Skin epidermis (tissue), 12 donors: ENCODE measurements at regions not wholly inside any gene's neighbourhood (a gene's known extent, or its start where the extent isn't known, plus 50 kb on each side); places are given as distances from the start of the nearest gene placed in this dataset.

Experiments
- H3K27ac ChIP-seq, 21 experiments: fragments of 200-600 bp; sonication (generic) in 11 of 21; one replicate each; pipeline ENCODE4 v1.5.0; 2020; ENCODE audit warnings: mild to moderate bottlenecking in 3 of 21, inconsistent platforms in 2 of 21, moderate library complexity in 2 of 21
- H3K4me3 ChIP-seq, 7 experiments: fragments of 200-600 bp; sonication (generic) in 2 of 7; one replicate each; pipeline ENCODE4 v1.5.0; 2020; ENCODE audit warnings: inconsistent platforms in 2 of 7, mild to moderate bottlenecking in 2 of 7, moderate library complexity in 1 of 7

DNA sequence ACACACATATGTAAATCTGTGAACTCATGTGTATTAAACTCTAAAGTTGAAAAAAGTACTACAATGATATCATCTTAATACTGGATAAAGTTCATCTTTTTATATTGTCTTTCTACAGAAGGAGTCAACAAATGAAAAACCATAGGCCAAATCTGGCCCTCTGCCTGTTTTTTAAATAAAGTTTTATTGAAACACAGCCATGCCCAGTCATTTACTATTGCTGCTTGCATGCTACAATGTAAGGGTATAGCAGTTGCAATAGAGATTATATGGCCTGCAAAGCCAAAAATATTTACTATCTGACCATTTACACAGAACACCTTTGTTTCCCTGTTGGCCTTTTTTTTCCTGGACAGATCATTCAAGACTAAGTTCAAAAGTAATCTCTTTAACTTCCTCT lies 374.6 kb upstream of the ARID1B start:
- no peak overlapping the region for H3K27ac ChIP-seq
- no peak overlapping the region for H3K4me3 ChIP-seq

DNA sequence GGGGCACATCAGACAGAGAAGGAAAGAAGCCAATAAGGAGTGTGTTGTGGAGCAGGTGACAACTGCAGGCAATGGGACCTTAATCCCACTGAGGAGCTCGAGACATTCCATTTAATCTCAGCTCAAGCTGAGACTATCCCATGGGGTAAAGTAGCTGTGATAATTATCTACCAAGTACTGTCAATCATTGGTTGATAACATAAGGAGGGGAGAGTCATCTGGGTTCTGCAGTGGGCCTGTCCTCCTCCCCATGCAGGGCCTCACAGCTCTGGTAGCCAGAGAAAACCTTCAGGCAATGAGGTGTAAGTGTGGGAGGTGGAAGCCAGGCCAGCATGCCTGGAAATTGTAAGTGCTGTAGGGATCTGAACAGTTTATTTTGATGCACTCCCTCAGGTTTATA lies 375.0 kb upstream of the ARID1B start:
- Histone ChIP-seq H3K4me3 (no peak overlapping the region), H3K27ac (no peak overlapping the region)

DNA sequence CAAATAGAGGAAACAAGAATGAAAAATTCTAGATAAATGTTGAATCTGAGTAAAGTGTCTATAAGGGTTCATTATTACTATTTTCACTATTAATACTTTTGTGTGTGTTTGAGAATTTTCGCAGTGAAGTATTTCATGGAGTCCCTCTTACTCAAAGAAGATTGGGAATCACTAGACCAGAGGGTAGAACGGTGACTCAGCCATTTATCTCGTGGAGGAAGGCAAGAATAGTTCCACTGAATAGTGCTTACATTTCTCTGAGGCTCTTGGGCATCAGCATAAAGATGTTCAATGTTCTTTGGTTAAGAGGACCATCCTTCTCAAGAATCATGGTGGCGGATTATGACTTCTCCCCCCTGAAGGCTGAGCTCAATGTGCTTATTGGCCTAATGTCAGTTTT lies 376.7 kb upstream of the ARID1B start:
- no peak overlapping the region for H3K27ac ChIP-seq
- no peak overlapping the region for H3K4me3 ChIP-seq

DNA sequence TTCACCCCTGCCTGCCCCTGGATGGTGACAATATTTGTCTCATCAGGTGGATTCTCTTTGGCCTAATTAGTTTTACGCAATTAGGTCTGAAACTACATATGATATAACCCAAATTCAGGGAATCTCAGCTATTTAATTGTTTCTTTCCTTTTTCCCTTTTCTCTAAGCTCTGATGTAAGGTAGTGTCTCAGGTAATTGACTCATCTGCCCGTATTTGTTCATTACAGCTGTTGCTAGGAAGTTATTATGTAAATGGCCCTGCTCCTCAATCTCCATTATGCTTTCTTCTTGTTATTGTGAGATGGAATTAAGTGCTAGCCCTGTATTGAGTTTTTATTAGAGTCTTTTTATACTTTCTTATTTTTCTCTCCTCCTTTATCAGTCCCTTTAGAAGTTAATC lies 378.2 kb upstream of the ARID1B start:
- Histone ChIP-seq H3K4me3 (no peak overlapping the region), H3K27ac (peak overlapping the region in 2 of 21 experiments; percentile 30 to 34)

DNA sequence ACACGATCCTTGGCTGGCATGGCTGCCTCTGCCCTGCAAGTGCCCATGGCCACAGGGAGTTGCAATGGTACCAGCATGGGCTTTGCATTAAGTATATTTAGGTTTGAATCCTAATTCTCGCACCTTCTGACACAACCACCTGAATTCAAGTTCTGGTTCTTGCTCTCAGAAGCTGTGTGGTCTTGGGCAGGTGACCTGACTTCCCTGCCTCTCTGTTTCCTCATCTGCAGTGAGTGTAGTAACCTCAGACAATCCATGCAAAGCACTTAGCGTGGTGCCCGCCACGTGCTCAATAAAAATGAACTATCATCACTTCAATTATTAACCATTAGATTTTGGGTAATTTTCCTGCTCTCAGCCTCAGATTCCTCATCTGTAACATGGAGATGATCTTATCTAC lies 378.8 kb upstream of the ARID1B start:
- H3K27ac ChIP-seq: peak overlapping the region in 3 of 21 experiments; percentile 1 to 85 (median 1)
- no peak overlapping the region for H3K4me3 ChIP-seq

DNA sequence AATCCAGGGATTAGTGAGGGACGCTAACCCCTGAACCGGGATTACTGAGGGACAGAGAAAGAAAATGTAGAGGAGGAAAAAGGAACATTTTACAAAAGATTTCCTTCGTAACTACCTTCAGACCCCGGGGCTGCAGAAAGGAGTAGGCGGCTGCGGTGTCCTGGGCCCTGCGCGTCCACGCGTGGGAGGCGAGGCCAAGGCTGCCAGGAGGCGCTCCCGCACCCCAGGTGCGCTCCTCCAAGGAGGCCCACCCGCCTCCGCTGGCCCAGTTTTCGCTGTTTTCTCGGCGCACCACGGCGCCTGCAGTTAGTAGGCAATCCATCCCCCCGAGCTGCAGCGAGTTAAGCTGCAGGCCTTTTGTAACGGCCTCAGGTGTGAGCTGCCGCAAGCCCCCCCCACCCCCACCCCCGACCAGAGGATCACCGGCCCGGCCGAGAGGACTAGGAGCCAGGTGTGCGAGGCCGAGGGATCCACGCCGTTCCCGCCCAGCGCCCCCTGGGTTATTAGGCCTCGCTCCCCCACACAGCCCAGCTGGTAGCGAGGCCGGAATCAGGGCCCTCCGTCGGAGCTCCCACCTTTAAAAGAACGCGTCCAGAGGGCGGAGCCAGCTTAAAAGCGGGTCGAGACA lies 380.3 kb upstream of the ARID1B start:
- H3K27ac ChIP-seq: peak overlapping the region in 16 of 21 experiments; percentile 9 to 90 (median 69)
- H3K4me3 ChIP-seq: peak overlapping the region in 4 of 7 experiments; percentile 10 to 18 (median 12)

DNA sequence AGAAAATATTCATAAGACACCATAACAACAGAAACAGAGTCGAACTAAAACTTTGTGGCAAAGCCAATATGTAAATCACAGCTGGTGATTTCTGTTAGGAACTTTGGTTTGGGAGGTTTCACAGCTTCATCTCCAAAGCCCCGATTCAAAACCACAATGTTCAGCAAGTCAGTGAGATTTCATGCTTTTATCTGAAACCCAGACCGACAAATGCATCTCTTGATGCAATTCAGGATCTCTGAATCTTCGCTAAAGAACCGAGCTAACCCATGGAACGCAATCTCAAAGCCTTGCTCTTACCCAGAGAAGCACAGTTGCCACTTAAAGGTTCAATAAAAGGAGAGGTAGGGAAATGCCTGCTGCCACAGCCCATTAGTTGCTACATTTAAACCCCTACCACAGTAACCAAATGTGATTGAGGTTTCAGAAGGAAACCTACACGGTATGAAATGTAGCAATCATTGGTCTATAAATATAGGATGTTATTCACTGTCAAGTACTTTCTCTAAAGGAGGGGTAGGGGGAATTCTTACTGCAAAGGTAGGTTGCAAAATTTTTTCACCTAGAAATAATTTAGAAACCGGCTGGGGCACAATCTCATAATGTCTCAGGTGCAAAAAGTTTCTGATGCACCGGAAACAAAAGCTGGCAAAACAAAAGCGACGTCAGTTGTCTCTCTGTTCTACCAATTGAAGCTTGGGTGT lies 381.0 kb upstream of the ARID1B start:
- Histone ChIP-seq H3K27ac (peak overlapping the region in 13 of 21 experiments; percentile 9 to 90 (median 73)), H3K4me3 (peak overlapping the region in 4 of 7 experiments; percentile 10 to 18 (median 12))

DNA sequence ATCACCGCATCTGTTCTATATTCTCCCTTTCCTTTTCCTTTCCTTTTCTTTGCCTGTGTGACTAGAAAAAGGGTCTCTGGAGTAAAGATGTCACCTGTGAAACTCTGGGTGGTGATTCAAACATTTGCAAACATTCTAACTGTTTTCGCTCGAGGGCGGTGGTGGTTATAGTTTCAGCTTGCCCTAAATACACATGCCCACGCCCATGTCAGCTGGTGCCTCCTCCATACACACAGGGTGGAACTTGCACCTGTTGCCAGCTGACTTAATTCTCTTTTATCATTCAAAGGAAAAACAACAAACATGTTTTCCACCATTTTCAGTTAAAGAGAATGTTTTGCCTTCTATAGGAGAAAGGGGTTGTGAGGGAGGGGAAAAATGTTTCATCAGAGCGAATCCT lies 381.9 kb upstream of the ARID1B start:
- H3K27ac ChIP-seq: peak overlapping the region in 8 of 21 experiments; percentile 27 to 90 (median 76)
- H3K4me3 ChIP-seq: peak overlapping the region in 1 of 7 experiments; percentile 6

DNA sequence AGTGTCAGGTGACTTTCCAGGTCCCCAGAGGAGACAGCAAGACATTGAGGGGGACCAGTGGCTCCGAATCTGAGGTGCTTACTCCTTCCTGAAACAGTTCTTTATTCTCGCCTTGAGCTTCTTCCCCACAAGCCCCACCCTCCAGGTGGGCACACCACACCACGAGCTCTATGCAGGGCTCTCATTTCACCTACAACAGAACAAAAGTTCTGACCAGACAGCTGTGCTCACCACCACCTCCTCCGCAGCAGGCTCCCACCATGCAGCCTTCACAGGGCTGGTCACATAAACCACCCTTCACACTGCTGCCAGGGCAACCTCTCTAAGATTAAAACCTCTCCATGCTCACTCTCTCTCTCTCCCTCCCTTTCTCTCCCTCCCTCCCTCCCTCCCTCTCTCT lies 384.5 kb upstream of the ARID1B start:
- H3K4me3 ChIP-seq: no peak overlapping the region
- no peak overlapping the region for H3K27ac ChIP-seq

DNA sequence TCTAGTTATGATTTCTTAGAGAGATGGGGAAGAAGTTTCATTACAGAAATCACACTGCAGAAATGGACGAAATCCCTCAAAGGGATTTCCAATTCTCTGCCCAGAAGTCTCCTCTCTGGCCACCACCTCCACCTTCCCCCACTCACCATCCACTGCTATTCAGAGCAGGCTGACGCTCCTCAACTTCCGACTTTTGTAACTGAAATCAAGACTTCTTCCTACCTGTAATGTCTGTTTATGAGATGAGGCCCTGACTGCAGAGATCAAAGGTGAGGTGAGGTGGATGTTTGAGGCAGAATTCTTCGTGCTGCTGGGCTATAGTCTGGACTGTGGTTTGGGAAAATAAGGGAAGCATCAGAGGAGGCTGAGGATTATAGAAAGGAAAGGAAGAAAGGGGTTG lies 385.2 kb upstream of the ARID1B start:
- H3K27ac ChIP-seq: no peak overlapping the region

DNA sequence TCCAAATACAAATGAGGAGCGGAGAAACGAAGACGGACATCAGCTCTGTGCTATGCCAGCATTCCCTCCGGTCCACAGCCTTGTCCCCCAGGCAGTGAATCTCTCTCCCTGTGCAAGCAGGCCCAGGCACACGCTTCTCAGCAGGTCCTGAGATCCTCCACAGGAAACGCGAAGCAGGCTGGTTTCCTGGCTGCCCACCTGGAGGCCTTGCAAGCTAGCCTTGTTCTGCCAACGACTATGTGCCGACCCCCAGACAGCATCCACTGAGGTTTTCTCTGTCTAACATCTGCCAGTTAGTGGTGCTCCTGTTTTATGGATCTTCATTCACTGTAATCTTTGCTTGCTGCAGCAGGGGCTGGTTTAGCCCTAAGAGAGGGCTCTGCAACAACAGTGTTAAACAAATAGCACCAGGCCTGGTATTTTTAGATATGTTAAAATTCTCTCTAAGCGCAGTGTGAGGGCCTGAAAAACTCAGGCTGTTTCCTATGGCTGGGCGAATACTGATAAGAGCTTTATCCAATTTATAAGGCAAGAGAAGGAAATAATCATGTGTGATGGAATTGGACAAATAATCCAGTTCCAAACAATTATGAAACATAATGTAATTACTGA lies 386.0 kb upstream of the ARID1B start:
- H3K4me3 ChIP-seq: no peak overlapping the region
- no peak overlapping the region for H3K27ac ChIP-seq

More for the DNA sequence above, 385.2 kb upstream of the ARID1B start:
- no peak overlapping the region for H3K4me3 ChIP-seq

DNA sequence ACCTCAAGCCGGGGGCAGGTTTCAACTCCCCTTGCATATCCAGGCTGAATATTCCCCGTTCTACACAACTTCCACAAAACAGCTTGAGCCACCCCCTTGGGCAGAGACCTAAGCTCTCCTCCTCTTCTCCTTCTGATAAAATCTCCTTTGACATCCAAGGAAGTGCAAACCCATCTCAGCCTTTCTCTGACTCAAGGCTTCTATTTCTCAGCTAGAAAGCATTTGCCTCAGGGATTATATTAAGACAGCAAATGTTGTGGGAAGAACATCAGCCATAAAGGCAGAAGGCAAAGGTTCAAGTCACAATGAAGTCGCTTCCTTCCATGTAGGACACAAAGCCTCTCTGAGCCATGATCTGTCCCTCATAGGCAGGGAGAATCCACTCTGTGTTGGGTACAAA lies 386.6 kb upstream of the ARID1B start:
- no peak overlapping the region for H3K27ac ChIP-seq
- H3K4me3 ChIP-seq: no peak overlapping the region

DNA sequence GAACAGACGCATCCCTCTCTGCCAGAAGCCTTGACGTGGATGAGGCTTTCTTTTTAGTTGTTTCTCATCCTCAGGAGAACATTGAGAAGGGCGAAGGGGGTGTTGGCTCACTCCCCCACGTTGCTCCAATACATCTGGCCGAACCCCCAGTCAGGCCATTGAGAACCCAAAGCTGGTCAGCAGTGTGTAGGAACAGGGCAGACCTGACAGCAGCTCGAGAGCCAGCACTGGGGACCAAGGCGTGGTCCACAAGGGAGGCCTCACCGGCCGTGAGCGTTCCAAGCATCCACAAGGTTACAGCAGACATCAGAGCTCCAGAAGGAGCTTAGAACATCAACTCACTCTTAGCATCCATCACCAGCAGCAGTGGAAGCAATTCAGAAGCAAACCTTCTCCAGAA lies 387.9 kb upstream of the ARID1B start:
- no peak overlapping the region for H3K27ac ChIP-seq

DNA sequence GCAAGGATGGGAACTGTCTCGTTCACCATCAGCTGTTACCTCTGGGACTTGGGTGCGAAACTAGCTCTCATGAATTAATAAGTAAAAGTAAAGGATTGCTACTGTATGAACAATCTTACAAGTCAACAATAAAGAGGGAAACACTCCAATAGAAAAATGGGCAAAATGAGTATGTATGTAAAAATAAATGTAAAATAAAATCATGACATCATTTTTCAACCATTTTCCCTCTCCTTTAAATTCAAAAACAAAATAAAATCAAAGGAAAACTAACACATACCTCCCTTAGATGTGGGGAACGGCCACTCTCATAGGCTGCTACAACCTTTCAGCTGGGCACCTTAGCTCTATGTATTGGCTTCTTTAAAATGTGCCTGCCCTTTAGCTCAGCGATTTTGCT lies 389.7 kb upstream of the ARID1B start:
- H3K27ac ChIP-seq: no peak overlapping the region
- no peak overlapping the region for H3K4me3 ChIP-seq

More for the DNA sequence above, 387.9 kb upstream of the ARID1B start:
- no peak overlapping the region for H3K4me3 ChIP-seq

DNA sequence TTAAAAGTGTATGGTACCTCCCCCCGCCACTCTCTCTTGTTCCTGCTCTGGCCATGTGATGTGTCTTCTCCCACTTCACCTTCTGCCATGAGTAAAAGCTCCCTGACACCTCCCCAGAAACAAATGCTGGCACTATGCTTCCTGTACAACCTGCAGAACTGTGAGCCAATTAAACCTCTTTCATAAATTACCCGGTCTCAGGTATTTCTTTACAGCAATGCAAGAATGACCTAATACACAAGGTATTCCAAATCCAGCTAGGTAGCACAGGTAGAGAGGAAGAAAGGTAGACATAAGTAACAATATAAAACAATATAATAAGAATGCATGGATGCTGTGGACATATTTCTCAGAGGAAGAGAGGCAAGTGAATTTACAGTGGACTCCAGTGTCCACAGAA lies 394.1 kb upstream of the ARID1B start:
- Histone ChIP-seq H3K4me3 (no peak overlapping the region), H3K27ac (no peak overlapping the region)

DNA sequence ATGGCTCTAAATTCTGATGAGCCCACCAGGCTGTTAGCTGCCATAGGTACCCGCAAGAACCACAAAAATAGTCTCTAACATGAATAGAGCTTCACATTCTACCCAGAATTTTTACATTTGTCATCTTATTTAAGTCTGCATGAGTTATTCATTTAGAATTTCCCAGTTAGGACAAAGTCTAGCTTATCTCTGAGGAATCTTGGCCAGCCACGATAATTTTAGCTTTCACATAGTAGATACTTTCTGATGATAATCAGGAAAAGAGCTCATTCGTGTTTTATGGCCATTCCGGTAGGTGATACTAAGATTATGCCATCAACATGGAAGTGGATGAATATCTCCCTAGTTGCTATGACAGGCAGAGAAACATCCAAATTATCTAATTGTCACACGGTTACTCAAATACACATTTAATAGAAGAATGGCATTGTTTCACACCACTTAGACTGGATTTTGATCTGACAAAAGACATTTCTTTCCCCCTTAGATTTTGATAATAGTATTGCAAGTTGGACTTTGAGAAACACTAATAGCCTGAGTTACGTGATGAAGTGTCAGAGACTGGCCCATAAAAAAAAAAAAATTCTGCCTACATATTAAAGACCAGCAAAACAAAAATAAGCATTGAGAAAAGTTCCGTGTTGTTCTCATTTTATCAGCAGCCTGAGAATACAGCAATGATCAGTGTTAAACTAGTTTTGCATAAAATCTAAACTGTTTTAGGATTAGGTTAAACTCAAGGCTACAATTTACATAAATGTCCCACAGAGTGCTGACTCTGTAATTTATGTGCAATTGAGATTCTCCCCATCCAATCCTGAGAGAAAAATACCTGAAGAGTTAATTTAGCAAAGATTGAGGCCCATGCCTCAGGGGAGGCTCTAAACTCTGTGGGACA lies 397.5 kb upstream of the ARID1B start:
- Histone ChIP-seq H3K27ac (no peak overlapping the region), H3K4me3 (no peak overlapping the region)

DNA sequence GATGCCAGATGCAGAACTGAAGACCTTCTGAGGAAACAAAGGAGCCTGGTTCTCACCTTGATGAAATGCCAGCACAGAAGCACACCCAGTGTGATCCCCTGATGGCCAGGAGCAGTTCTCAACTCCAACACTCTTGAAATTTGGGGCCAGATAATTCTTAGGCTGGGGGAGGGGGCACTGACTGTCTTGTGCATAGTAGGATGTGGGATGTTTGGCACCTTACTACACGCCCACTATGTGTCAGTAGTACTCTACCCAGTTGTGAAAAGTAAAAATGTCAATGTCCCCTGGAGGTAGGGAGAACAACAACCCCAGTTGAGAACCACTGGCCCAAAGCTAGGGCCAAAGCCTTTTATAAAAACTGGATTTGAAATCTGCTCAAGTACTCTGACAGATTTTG lies 398.3 kb upstream of the ARID1B start:
- no peak overlapping the region for H3K4me3 ChIP-seq
- no peak overlapping the region for H3K27ac ChIP-seq

DNA sequence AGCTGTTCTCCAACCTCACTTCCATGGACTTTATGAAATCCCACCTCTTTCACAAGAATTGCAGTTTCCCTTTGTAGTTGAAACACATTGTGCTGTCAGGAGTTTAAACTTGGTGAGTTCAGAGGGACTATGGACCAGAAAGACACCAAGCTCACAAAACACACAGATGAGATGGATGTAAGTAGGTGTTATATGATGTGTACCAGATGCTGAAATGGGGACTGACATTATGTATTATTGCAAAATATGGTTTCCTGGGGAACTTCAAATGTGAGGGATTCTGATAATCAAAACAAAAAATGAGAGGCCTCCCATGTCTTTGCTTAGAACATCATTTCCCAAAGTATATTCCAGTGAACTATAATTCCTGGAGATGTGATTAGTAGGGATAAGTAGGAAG lies 401.1 kb upstream of the ARID1B start:
- no peak overlapping the region for H3K4me3 ChIP-seq
- H3K27ac ChIP-seq: no peak overlapping the region

DNA sequence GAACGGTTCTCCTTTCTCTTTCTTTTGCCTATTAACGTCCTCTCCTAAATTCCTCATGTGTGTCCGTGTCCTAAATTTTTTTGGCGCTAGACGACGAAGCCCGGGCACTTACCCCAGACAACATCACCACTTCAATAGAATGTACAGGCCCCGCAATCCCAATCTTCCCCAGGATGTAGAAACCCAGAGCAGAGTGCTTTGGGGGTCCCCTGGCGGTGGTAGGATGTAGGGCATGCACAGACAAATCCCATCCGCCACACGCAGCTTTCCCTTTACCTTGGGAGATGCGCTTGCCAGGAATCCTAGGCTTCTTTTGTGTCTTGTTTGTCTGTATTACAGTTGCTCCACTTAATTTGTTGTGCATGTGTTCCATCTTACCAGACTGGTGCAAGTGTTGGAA lies 417.3 kb upstream of the ARID1B start:
- H3K4me3 ChIP-seq: no peak overlapping the region
- H3K27ac ChIP-seq: no peak overlapping the region

DNA sequence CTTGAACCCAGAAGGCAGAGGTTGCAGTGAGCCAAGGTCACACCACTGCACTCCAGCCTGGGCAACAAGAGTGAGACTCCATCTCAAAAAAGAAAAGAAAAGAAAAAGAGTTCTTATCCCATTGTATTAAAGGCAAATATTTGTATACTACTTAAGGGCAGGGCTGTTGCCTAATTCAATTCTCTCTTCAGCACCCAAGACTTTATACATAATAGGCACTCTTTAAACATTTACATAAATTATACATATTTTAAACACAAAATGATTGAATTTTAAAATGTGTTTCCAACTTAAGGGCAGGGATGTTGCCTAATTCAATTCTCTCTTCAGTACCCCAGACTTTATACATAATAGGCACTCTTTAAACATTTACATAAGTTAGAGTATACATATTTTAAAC lies 424.3 kb upstream of the ARID1B start:
- no peak overlapping the region for H3K4me3 ChIP-seq
- H3K27ac ChIP-seq: no peak overlapping the region
